ENCODE measurements at regions not wholly inside any gene's neighbourhood (a gene's known extent, or its start where the extent isn't known, plus 50 kb on each side); places are given as distances from the start of the nearest gene placed in this dataset.

- no peak for DNase-seq
- peaks cover 12% of the 10 kb centered on the region for H3K4me1 Mint-ChIP-seq (ENCODE audit: low read depth, unreplicated experiment)
- H3K9me3 Mint-ChIP-seq (ENCODE audit: unreplicated experiment), result no peaks in the 10 kb centered on the region
- no peaks in the 10 kb centered on the region for H3K27me3 Mint-ChIP-seq (ENCODE audit: unreplicated experiment)
- TF ChIP-seq CTCF (IDR thresholded peaks at IDR 0.05; ENCODE audit: partially characterized antibody, unreplicated experiment), result no peak
- no peaks in the 10 kb centered on the region for H3K36me3 Mint-ChIP-seq (ENCODE audit: unreplicated experiment)
- no peak overlapping the region for H3K27ac Mint-ChIP-seq (ENCODE audit: unreplicated experiment)
- no peak overlapping the region for H3K4me3 Mint-ChIP-seq (ENCODE audit: unreplicated experiment)
These were observed 240.7 kb upstream of the POU3F2 start for GRCh38 chr6:98593676-98594075.

DNA sequence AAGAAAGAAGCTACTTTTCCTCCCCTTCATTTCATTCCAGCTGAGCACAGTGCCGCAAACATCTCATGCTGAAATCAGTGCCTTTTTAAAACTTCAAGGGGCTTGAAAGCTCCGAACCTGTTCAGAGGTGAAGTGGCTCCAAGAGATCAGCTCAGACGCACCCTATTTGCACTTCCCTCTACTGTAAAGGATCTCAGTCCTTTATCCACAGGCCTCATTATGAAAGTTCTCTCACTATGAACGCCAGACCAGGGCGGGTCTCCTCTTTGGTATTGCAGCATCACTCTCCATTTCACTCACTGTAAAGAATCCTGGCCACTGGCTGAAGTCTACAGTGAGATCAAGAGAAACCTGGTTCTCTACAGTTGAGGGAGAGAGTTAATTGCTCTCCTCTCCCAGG lies 232.7 kb upstream of the POU3F2 start:
- peaks cover 5% of the 10 kb centered on the region for H3K9me3 Mint-ChIP-seq (ENCODE audit: unreplicated experiment)
- H3K4me1 Mint-ChIP-seq (ENCODE audit: low read depth, unreplicated experiment), result no peaks in the 10 kb centered on the region
- DNase-seq, result no peak
- H3K27ac Mint-ChIP-seq (ENCODE audit: unreplicated experiment), result no peak overlapping the region
- TF ChIP-seq CTCF (IDR thresholded peaks at IDR 0.05; ENCODE audit: partially characterized antibody, unreplicated experiment), result no peak
- H3K4me3 Mint-ChIP-seq (ENCODE audit: unreplicated experiment), result no peak overlapping the region
- no peaks in the 10 kb centered on the region for H3K36me3 Mint-ChIP-seq (ENCODE audit: unreplicated experiment)
- H3K27me3 Mint-ChIP-seq (ENCODE audit: unreplicated experiment), result peaks cover 2% of the 10 kb centered on the region

GRCh38 chr6:98605705-98606104 lies 228.7 kb upstream of the POU3F2 start:
- Mint-ChIP-seq H3K4me1 (ENCODE audit: low read depth, unreplicated experiment) (no peaks in the 10 kb centered on the region), H3K36me3 (ENCODE audit: unreplicated experiment) (no peaks in the 10 kb centered on the region), H3K27ac (ENCODE audit: unreplicated experiment) (no peak overlapping the region), H3K27me3 (ENCODE audit: unreplicated experiment) (peaks cover 2% of the 10 kb centered on the region), H3K4me3 (ENCODE audit: unreplicated experiment) (no peak overlapping the region), H3K9me3 (ENCODE audit: unreplicated experiment) (peaks cover 5% of the 10 kb centered on the region)
- DNase-seq, result no peak
- no peak for TF ChIP-seq CTCF (IDR thresholded peaks at IDR 0.05; ENCODE audit: partially characterized antibody, unreplicated experiment)

DNA sequence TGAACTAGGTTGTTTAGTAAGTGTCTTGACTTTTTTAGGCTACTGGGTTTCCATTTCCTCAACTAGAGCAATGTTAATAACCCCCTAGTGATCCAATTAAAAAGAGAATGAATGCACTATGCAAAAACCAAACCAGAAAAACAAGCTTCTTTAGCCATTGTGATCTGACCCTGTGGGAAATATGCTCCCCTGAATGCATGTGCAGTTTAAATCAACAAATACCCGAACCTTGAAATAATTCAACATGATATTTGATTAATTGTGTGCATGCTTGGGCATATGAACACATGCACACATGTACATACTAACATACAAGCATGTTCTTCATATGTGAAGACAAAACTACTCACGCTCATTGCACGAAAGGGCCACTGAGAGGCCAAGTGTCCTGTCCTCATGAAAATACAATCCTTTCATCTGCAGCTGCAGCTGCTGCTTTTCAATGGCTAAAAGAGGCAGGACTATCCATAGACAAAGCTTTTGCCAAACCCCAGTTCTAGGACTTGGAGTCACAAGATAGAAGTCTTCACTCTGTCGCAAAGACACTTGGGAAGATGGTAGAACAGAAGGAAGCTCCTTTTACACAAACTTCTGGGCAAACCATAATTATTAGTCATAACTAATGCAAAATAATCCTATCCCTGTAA lies 207.1 kb upstream of the POU3F2 start:
- Mint-ChIP-seq H3K27ac (ENCODE audit: unreplicated experiment) (no peak overlapping the region), H3K27me3 (ENCODE audit: unreplicated experiment) (no peaks in the 10 kb centered on the region), H3K9me3 (ENCODE audit: unreplicated experiment) (no peaks in the 10 kb centered on the region), H3K4me1 (ENCODE audit: low read depth, unreplicated experiment) (peaks cover 5% of the 10 kb centered on the region), H3K36me3 (ENCODE audit: unreplicated experiment) (no peaks in the 10 kb centered on the region), H3K4me3 (ENCODE audit: unreplicated experiment) (no peak overlapping the region)
- no peak for TF ChIP-seq CTCF (IDR thresholded peaks at IDR 0.05; ENCODE audit: partially characterized antibody, unreplicated experiment)
- no peak for DNase-seq

- Mint-ChIP-seq H3K27me3 (ENCODE audit: unreplicated experiment) (no peaks in the 10 kb centered on the region), H3K4me3 (ENCODE audit: unreplicated experiment) (no peak overlapping the region), H3K9me3 (ENCODE audit: unreplicated experiment) (no peaks in the 10 kb centered on the region), H3K36me3 (ENCODE audit: unreplicated experiment) (no peaks in the 10 kb centered on the region), H3K4me1 (ENCODE audit: low read depth, unreplicated experiment) (peaks cover 5% of the 10 kb centered on the region), H3K27ac (ENCODE audit: unreplicated experiment) (no peak overlapping the region)
- no peak for TF ChIP-seq CTCF (IDR thresholded peaks at IDR 0.05; ENCODE audit: partially characterized antibody, unreplicated experiment)
- no peak for DNase-seq
These were observed 200.5 kb upstream of the POU3F2 start for GRCh38 chr6:98633886-98634285.

Measured in glutamatergic neuron (in vitro differentiated cells).